SK-N-SH (cell line): ENCODE measurements at regions not wholly inside any gene's neighbourhood (a gene's known extent, or its start where the extent isn't known, plus 50 kb on each side); places are given as distances from the start of the nearest gene placed in this dataset.

ENCODE experiments used
- CHD2 ChIP-seq: fragments of 150-350 bp; IDR thresholded peaks from 2 replicates; pipeline ENCODE4 v1.6.1; 2018; ENCODE audit warnings: low read length; ENCODE audit not compliant: partially characterized antibody
- FOXM1 ChIP-seq: IDR thresholded peaks from 2 replicates; pipeline ENCODE4 v1.4.0; 2012; ENCODE audit warnings: low read depth, mild to moderate bottlenecking
- POLR2AphosphoS5 ChIP-seq: IDR thresholded peaks from 2 replicates; pipeline ENCODE4 v1.6.1; 2012; ENCODE audit warnings: low read depth, low read length
- TF ChIP-seq, protein P1 (sequence below): fragments of 200-600 bp; sonication (generic); IDR thresholded peaks from 2 replicates; pipeline ENCODE4 v1.6.1; 2017; ENCODE audit warnings: antibody characterized with exemption, mild to moderate bottlenecking, moderate library complexity
- TF ChIP-seq, protein P2 (sequence below): IDR thresholded peaks from 2 replicates; pipeline ENCODE4 v1.4.0; 2012; ENCODE audit warnings: low read depth, borderline replicate concordance

DNA sequence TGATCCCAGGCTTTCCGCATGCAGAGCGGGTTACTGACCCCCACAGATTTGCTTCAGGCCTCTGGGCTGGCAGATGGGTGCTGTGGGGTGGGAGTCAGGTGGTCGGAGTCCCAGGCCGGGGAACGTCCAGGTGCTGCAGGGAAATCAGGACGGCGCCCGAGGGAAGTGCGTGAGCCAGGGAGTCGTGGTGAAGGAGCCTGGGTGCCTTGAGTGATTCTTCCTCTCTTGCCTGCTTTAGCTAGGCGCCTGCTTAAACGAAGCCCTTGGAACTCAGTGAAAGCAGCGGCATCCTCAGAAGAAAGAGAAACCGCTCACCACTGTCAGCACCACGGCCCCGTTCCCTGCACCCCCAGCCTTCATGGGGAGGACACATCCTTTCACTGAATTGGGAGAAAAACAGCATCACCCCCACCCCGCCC is 455.6 kb downstream of the BRD1 start:
- TF ChIP-seq, protein P1, sequence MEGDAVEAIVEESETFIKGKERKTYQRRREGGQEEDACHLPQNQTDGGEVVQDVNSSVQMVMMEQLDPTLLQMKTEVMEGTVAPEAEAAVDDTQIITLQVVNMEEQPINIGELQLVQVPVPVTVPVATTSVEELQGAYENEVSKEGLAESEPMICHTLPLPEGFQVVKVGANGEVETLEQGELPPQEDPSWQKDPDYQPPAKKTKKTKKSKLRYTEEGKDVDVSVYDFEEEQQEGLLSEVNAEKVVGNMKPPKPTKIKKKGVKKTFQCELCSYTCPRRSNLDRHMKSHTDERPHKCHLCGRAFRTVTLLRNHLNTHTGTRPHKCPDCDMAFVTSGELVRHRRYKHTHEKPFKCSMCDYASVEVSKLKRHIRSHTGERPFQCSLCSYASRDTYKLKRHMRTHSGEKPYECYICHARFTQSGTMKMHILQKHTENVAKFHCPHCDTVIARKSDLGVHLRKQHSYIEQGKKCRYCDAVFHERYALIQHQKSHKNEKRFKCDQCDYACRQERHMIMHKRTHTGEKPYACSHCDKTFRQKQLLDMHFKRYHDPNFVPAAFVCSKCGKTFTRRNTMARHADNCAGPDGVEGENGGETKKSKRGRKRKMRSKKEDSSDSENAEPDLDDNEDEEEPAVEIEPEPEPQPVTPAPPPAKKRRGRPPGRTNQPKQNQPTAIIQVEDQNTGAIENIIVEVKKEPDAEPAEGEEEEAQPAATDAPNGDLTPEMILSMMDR, result no peak
- TF ChIP-seq CHD2 (no peak), POLR2AphosphoS5 (no peak), FOXM1 (no peak)
- TF ChIP-seq, protein P2, sequence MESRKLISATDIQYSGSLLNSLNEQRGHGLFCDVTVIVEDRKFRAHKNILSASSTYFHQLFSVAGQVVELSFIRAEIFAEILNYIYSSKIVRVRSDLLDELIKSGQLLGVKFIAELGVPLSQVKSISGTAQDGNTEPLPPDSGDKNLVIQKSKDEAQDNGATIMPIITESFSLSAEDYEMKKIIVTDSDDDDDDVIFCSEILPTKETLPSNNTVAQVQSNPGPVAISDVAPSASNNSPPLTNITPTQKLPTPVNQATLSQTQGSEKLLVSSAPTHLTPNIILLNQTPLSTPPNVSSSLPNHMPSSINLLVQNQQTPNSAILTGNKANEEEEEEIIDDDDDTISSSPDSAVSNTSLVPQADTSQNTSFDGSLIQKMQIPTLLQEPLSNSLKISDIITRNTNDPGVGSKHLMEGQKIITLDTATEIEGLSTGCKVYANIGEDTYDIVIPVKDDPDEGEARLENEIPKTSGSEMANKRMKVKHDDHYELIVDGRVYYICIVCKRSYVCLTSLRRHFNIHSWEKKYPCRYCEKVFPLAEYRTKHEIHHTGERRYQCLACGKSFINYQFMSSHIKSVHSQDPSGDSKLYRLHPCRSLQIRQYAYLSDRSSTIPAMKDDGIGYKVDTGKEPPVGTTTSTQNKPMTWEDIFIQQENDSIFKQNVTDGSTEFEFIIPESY, result no peak
